Type B pancreatic cell (in vitro differentiated cells): ENCODE measurements at regions not wholly inside any gene's neighbourhood (a gene's known extent, or its start where the extent isn't known, plus 50 kb on each side); places are given as distances from the start of the nearest gene placed in this dataset.

Source experiments
- DNase-seq: peaks from one replicate; pipeline ENCODE4 v3.0.0; 2021; ENCODE audit warnings: mixed read lengths; ENCODE audit not compliant: unreplicated experiment; ENCODE audit errors: extremely low spot score
- H3K27ac Mint-ChIP-seq: 2 replicates; pipeline ENCODE4 v1.8.0; 2021; ENCODE audit warnings: mild to moderate bottlenecking, mixed read lengths
- H3K27me3 Mint-ChIP-seq: 2 replicates; pipeline ENCODE4 v1.8.0; 2021; ENCODE audit warnings: mixed read lengths
- H3K36me3 Mint-ChIP-seq: 2 replicates; pipeline ENCODE4 v1.8.0; 2021; ENCODE audit warnings: mixed read lengths
- H3K4me1 Mint-ChIP-seq: one replicate; pipeline ENCODE4 v1.8.0; 2021; ENCODE audit warnings: mixed read lengths; ENCODE audit not compliant: unreplicated experiment
- H3K4me3 Mint-ChIP-seq: 2 replicates; pipeline ENCODE4 v1.8.0; 2021; ENCODE audit warnings: mild to moderate bottlenecking, mixed read lengths
- H3K9me3 Mint-ChIP-seq: 2 replicates; pipeline ENCODE4 v1.8.0; 2021; ENCODE audit warnings: mixed read lengths
- TF ChIP-seq, protein P1 (sequence below): fragments of 200-600 bp; sonication (generic); conservative IDR thresholded peaks from 2 replicates; pipeline ENCODE4 v1.5.0; 2021; ENCODE audit warnings: antibody characterized with exemption, mild to moderate bottlenecking

DNA sequence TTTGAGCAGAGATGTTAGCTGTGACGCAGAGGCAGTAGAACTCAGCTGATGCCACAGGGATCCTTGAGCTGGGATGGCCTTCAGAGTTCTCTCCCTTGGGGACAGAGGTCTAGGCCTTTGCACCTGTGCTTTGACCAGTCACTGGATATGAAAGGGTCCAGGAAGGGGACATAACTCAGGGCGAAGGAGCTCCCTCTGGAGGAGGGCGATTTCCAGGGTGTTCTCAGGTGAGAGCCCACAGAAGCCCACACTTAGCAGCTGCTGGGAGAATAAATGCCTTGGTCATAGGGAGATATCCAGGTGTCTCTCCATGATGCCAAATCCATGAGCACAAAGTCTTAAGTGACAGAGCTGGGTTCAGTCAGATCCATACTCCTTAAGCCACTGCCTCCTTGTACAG lies 369.2 kb downstream of the NYAP2 start:
- H3K27me3 Mint-ChIP-seq: no peaks in the 10 kb centered on the region
- H3K36me3 Mint-ChIP-seq: no peaks in the 10 kb centered on the region
- DNase-seq: no peak
- no peak overlapping the region for H3K4me3 Mint-ChIP-seq
- H3K4me1 Mint-ChIP-seq: peaks cover 6% of the 10 kb centered on the region
- no peaks in the 10 kb centered on the region for H3K9me3 Mint-ChIP-seq
- H3K27ac Mint-ChIP-seq: no peak overlapping the region
- TF ChIP-seq, protein P1, sequence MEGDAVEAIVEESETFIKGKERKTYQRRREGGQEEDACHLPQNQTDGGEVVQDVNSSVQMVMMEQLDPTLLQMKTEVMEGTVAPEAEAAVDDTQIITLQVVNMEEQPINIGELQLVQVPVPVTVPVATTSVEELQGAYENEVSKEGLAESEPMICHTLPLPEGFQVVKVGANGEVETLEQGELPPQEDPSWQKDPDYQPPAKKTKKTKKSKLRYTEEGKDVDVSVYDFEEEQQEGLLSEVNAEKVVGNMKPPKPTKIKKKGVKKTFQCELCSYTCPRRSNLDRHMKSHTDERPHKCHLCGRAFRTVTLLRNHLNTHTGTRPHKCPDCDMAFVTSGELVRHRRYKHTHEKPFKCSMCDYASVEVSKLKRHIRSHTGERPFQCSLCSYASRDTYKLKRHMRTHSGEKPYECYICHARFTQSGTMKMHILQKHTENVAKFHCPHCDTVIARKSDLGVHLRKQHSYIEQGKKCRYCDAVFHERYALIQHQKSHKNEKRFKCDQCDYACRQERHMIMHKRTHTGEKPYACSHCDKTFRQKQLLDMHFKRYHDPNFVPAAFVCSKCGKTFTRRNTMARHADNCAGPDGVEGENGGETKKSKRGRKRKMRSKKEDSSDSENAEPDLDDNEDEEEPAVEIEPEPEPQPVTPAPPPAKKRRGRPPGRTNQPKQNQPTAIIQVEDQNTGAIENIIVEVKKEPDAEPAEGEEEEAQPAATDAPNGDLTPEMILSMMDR: no peak

DNA sequence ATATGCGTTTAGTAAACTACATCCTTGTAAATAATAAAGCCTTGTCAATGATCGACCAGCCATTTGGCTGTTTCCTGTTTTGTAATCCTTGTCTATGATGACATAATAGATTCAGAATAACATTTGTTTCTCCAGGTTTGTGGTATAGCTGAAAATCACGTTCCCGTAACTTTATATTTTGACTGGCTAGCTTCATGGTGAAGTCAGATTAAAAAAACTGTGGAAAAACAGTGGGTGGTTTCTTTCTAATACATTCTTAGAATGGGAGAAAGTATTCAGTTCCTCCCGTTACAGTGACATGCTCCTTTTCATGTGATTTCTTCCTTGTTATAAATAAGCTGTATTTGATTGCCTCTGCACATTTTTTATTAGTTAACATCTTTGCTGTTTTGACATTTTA lies 366.9 kb downstream of the NYAP2 start:
- Mint-ChIP-seq H3K4me1 (peaks cover 6% of the 10 kb centered on the region), H3K4me3 (no peak overlapping the region), H3K9me3 (no peaks in the 10 kb centered on the region), H3K27ac (no peak overlapping the region), H3K36me3 (no peaks in the 10 kb centered on the region), H3K27me3 (no peaks in the 10 kb centered on the region)
- no peak for DNase-seq
- TF ChIP-seq, protein P1: no peak

DNA sequence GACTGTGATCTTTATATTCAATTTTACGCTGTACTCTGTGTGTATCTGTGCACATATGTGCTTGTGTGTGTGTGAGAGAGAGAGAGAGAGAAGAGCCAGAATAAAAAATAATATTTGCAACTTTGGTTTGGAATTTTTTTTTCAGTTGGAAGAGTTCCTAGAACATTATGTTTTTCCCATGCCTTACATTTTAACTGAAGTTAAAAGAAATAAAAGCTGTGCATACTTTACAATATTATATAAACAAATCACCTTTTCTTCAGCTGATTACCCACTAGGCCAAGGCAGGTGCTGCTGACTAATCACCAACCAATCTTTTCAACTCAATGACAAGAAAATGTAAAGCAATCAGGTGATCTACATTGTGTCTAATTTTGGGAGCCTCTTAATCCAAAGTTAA lies 366.3 kb downstream of the NYAP2 start:
- TF ChIP-seq, protein P1: no peak
- no peaks in the 10 kb centered on the region for H3K27me3 Mint-ChIP-seq
- no peaks in the 10 kb centered on the region for H3K36me3 Mint-ChIP-seq
- no peak overlapping the region for H3K4me3 Mint-ChIP-seq
- H3K9me3 Mint-ChIP-seq: no peaks in the 10 kb centered on the region
- H3K4me1 Mint-ChIP-seq: peaks cover 6% of the 10 kb centered on the region
- H3K27ac Mint-ChIP-seq: no peak overlapping the region
- DNase-seq: no peak

DNA sequence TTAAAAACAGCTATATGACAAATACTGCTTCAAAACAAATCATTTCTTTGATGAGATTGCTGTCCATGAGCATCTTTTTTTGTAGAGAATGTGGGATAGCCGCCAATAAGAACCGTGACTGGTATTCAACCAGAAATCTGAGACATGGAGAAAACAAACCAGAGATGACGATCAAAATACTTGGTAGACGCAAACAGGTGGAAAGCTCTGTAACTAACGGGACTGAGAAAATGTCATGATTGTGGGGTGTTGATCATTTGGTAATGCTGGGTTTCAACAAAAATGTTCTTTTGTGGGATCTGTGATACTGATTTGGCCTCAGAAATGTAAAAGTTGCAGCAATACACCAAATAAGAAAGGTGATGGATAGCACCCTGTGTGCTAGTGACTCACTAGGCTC lies 364.8 kb downstream of the NYAP2 start:
- no peak for DNase-seq

DNA sequence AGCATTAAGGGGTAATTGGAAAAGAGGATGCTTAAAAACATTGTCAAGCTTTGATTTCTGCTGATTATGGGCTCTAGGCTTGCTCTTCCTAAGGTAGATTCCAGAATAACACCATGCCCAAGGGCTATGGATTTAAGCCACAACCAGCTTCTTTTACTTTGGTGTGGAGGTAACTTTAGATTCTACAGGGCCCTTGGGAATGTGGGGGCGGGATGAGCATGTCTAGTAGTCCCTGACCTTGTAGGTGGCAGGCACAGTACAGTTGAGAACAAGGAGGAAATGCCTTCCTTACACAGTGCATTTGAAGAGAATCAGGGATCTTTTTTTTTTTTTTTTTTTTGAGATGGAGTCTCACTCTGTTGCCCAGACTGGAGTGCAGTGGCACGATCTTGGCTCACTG lies 364.2 kb downstream of the NYAP2 start:
- TF ChIP-seq, protein P1: no peak
- Mint-ChIP-seq H3K9me3 (no peaks in the 10 kb centered on the region), H3K27me3 (no peaks in the 10 kb centered on the region), H3K4me1 (no peaks in the 10 kb centered on the region), H3K27ac (no peak overlapping the region), H3K4me3 (no peak overlapping the region), H3K36me3 (no peaks in the 10 kb centered on the region)
- DNase-seq: no peak

More for the DNA sequence above, 364.8 kb downstream of the NYAP2 start:
- no peaks in the 10 kb centered on the region for H3K9me3 Mint-ChIP-seq
- no peak overlapping the region for H3K4me3 Mint-ChIP-seq
- no peaks in the 10 kb centered on the region for H3K27me3 Mint-ChIP-seq
- TF ChIP-seq, protein P1: no peak
- no peaks in the 10 kb centered on the region for H3K36me3 Mint-ChIP-seq
- no peak overlapping the region for H3K27ac Mint-ChIP-seq
- H3K4me1 Mint-ChIP-seq: no peaks in the 10 kb centered on the region

DNA sequence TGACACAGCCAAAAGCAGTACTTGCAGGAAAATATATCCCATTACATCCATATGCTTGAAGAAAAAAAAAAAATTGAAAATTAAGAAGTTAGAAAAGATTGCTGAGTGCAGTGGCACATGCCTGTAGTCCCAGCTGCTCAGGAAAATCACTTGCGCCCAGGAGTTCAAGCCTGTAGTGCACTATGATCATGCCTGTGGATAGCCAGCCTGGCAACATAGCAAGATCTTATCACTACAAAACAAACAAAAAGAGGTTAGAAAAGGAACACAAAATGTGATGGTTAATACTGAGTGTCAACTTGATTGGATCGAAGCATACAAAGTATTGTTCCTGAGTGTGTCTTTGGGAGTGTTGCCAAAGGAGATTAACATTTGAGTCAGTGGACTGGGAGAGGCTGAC lies 361.9 kb downstream of the NYAP2 start:
- Mint-ChIP-seq H3K4me1 (no peaks in the 10 kb centered on the region), H3K4me3 (no peak overlapping the region), H3K27me3 (no peaks in the 10 kb centered on the region), H3K9me3 (no peaks in the 10 kb centered on the region), H3K27ac (no peak overlapping the region), H3K36me3 (no peaks in the 10 kb centered on the region)
- TF ChIP-seq, protein P1: no peak
- DNase-seq: no peak
